Stomach (tissue), 8 donors: ENCODE measurements at regions not wholly inside any gene's neighbourhood (a gene's known extent, or its start where the extent isn't known, plus 50 kb on each side); places are given as distances from the start of the nearest gene placed in this dataset.

ENCODE experiments used
- DNase-seq, 2 donors: peaks; one replicate each; pipeline versions ENCODE4 v3.0.0 to v3.0.0-alpha.2; 2013 to 2019
- H3K27ac ChIP-seq, 5 donors: fragments of 200-600 bp in 4 of 5; sonication (generic) in 4 of 5; one replicate each; pipeline ENCODE4 v1.5.1; 2013 to 2019; ENCODE audit warnings: mild to moderate bottlenecking in 1 of 5, moderate library complexity in 1 of 5
- H3K27me3 ChIP-seq, 3 donors: fragments of 200-600 bp; sonication (generic); one replicate each; pipeline ENCODE4 v1.5.1; 2017 to 2019; ENCODE audit warnings: mixed run types in 1 of 3
- H3K36me3 ChIP-seq, 4 donors: fragments of 200-600 bp; sonication (generic); 1 replicate in 3 of 4; 2 replicates in 1 of 4; pipeline ENCODE4 v1.5.1; 2016 to 2019
- H3K4me1 ChIP-seq, 4 donors: fragments of 200-600 bp; sonication (generic); one replicate each; pipeline ENCODE4 v1.5.1; 2016 to 2019
- H3K4me3 ChIP-seq, 4 donors: fragments of 200-600 bp; sonication (generic) in 3 of 4; one replicate each; pipeline ENCODE4 v1.5.1; 2016 to 2019; ENCODE audit warnings: mild to moderate bottlenecking in 1 of 4
- H3K9me3 ChIP-seq, 4 donors: fragments of 200-600 bp; sonication (generic); one replicate each; pipeline ENCODE4 v1.5.1; 2016 to 2019
- CTCF ChIP-seq, 7 experiments: fragments of 450-650 bp in 4 of 7; fragments of 200-600 bp in 3 of 7; sonication (generic) in 3 of 7; IDR thresholded peaks; one replicate each; pipeline ENCODE4 v1.5.1; 2016 to 2019; ENCODE audit warnings: antibody characterized with exemption in 7 of 7, control low read depth in 2 of 7, mild to moderate bottlenecking in 1 of 7
- EP300 ChIP-seq: sonication (generic); formaldehyde crosslinking; IDR thresholded peaks from one replicate; pipeline ENCODE4 v1.6.1; 2017; ENCODE audit warnings: antibody characterized with exemption
- POLR2A ChIP-seq, 4 donors: fragments of 450-650 bp; IDR thresholded peaks; one replicate each; pipeline ENCODE4 v1.6.1; 2016; ENCODE audit warnings: antibody characterized with exemption in 4 of 4, control low read depth in 2 of 4, mild to moderate bottlenecking in 1 of 4, moderate library complexity in 1 of 4
- POLR2AphosphoS5 ChIP-seq, 3 donors: sonication (generic); formaldehyde crosslinking; IDR thresholded peaks; one replicate each; pipeline ENCODE4 v1.6.1; 2016; ENCODE audit warnings: antibody characterized with exemption in 3 of 3
- WGBS, 5 donors: extraction: QIAGEN DNeasy Blood & Tissue Kit in 3 of 5; methylation state at CpG; one replicate each; pipeline versions ENCODE4 v1.1.5 to v1.1.7; 2013 to 2018; 5-methylcytosine and 5-hydroxymethylcytosine counted together
- intact Hi-C: fragments of 100-400 bp; cut with DNase I; formaldehyde crosslinking; loops from one replicate; pipeline ENCODE4 v1.15.1; 2023; ENCODE audit warnings: low total_unique reads
- donor health status: healthy with polysubstance abuse.
- donor health status: Bipolar disorder and iron deficiency.
- donor health status: healthy.

- H3K4me1 ChIP-seq: no peaks in the 10 kb centered on the region
- peaks cover 0 to 20% (median 6%) of the 10 kb centered on the region in 4 donors for H3K9me3 ChIP-seq
- intact Hi-C loops: no loop called here
- TF ChIP-seq EP300 (no peak), CTCF (IDR thresholded peaks at IDR 0.05) (no peak), POLR2AphosphoS5 (IDR thresholded peaks at IDR 0.05) (no peak), POLR2A (IDR thresholded peaks at IDR 0.05) (no peak)
- WGBS, 5 donors: 49 to 78% (median 69%) methylated on average over 3 of the region's 3 CpGs
- H3K27me3 ChIP-seq: no peaks in the 10 kb centered on the region
- no peak overlapping the region for H3K4me3 ChIP-seq
- no peaks in the 10 kb centered on the region for H3K36me3 ChIP-seq
- no peak overlapping the region for H3K27ac ChIP-seq
- no peak for DNase-seq
Observed at GRCh38 chr9:30982301-30982700, 1402.1 kb upstream of the ACO1 start.

GRCh38 chr9:30995956-30996738 is 1388.3 kb upstream of the ACO1 start:
- Histone ChIP-seq H3K27me3 (no peaks in the 10 kb centered on the region), H3K4me1 (no peaks in the 10 kb centered on the region), H3K4me3 (no peak overlapping the region), H3K36me3 (no peaks in the 10 kb centered on the region), H3K27ac (no peak overlapping the region), H3K9me3 (no peaks in the 10 kb centered on the region)
- intact Hi-C loops: no loop called here
- TF ChIP-seq EP300: no peak
- TF ChIP-seq POLR2A (IDR thresholded peaks at IDR 0.05): no peak
- no peak for TF ChIP-seq POLR2AphosphoS5 (IDR thresholded peaks at IDR 0.05)
- TF ChIP-seq CTCF (IDR thresholded peaks at IDR 0.05): no peak
- DNase-seq: no peak
- 83 to 91% (median 85%) methylated on average over 5 of the region's 5 CpGs for WGBS, 5 donors

- intact Hi-C loops: no loop called here
- DNase-seq: peak in 1 of 2 donors; percentile 13
- 42 to 51% (median 44%) methylated on average over 1 of the region's 1 CpG for WGBS, 5 donors
- no peaks in the 10 kb centered on the region for H3K4me1 ChIP-seq
- no peak overlapping the region for H3K27ac ChIP-seq
- H3K9me3 ChIP-seq: no peaks in the 10 kb centered on the region
- no peaks in the 10 kb centered on the region for H3K27me3 ChIP-seq
- TF ChIP-seq CTCF (IDR thresholded peaks at IDR 0.05): no peak
- TF ChIP-seq POLR2A (IDR thresholded peaks at IDR 0.05): no peak
- no peak for TF ChIP-seq POLR2AphosphoS5 (IDR thresholded peaks at IDR 0.05)
- TF ChIP-seq EP300: no peak
- no peak overlapping the region for H3K4me3 ChIP-seq
- H3K36me3 ChIP-seq: no peaks in the 10 kb centered on the region
Observed at GRCh38 chr9:30996761-30997160, 1387.7 kb upstream of the ACO1 start.

- Histone ChIP-seq H3K9me3 (no peaks in the 10 kb centered on the region), H3K27ac (no peak overlapping the region), H3K4me3 (no peak overlapping the region), H3K36me3 (no peaks in the 10 kb centered on the region), H3K4me1 (no peaks in the 10 kb centered on the region), H3K27me3 (no peaks in the 10 kb centered on the region)
- WGBS, 5 donors: 9 to 25% (median 17%) methylated on average over 2 of the region's 2 CpGs
- TF ChIP-seq EP300 (no peak), POLR2A (IDR thresholded peaks at IDR 0.05) (no peak), CTCF (IDR thresholded peaks at IDR 0.05) (no peak), POLR2AphosphoS5 (IDR thresholded peaks at IDR 0.05) (no peak)
- no peak for DNase-seq
- intact Hi-C loops: no loop called here
Observed at GRCh38 chr9:30997291-30997690, 1387.2 kb upstream of the ACO1 start.
